ENCODE measurements at regions not wholly inside any gene's neighbourhood (a gene's known extent, or its start where the extent isn't known, plus 50 kb on each side); places are given as distances from the start of the nearest gene placed in this dataset.

DNA sequence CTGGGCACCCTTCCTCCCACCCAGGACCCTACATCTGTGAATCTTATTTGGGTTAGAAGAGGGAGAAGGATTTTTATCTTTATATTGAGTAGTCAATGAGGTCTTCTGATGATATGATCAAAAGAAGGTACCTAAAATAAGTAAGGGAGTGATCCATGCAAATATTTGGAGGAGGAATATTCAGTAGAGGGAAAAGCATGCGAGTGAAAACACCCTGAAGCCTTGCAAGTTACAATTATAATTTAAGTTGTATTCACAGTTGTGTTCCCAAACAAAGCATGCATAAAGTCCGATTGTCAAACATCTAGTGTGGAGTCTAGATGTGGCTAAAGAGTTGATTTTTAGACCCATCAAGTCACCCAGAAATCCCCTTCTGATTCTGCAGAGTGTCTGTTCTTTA is 530.2 kb upstream of the ZEB2 start:
- no peak for TF ChIP-seq EZH2 (IDR thresholded peaks at IDR 0.05; ENCODE audit: borderline replicate concordance, insufficient read depth, low read depth, low read length, poor library complexity, severe bottlenecking)
- TF ChIP-seq, protein P1, sequence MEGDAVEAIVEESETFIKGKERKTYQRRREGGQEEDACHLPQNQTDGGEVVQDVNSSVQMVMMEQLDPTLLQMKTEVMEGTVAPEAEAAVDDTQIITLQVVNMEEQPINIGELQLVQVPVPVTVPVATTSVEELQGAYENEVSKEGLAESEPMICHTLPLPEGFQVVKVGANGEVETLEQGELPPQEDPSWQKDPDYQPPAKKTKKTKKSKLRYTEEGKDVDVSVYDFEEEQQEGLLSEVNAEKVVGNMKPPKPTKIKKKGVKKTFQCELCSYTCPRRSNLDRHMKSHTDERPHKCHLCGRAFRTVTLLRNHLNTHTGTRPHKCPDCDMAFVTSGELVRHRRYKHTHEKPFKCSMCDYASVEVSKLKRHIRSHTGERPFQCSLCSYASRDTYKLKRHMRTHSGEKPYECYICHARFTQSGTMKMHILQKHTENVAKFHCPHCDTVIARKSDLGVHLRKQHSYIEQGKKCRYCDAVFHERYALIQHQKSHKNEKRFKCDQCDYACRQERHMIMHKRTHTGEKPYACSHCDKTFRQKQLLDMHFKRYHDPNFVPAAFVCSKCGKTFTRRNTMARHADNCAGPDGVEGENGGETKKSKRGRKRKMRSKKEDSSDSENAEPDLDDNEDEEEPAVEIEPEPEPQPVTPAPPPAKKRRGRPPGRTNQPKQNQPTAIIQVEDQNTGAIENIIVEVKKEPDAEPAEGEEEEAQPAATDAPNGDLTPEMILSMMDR (IDR thresholded peaks at IDR 0.05), result no peak
